ENCODE measurements at regions not wholly inside any gene's neighbourhood (a gene's known extent, or its start where the extent isn't known, plus 50 kb on each side); places are given as distances from the start of the nearest gene placed in this dataset.
A peak's percentile ranks its signal among the peaks of the same experiment; 100 is the strongest.

GRCh38 chr10:58140691-58141347 lies 126.9 kb downstream of the IPMK start:
- no peak for DNase-seq (ENCODE audit: low read depth)

GRCh38 chr10:58140054-58140453 lies 127.6 kb downstream of the IPMK start:
- DNase-seq (ENCODE audit: low read depth): no peak

DNA sequence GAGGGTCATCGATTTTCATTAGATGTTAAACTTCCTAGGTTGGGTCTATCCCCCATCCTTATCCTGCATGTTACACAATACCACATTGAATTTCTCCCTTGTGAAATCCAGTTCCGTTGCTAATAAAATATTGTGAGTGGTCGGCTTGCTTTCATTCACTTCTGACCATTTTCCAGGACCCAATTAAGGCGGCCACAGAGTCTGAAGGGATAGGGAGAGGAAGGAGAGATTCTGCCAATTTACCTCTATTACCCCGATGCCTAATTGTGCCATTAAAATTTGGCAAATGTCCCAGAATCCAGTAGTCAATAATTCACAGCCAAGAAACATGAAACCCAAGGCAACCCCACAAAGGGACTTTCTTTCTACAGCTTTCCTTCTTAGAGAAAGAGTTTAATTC lies 129.9 kb downstream of the IPMK start:
- no peak for DNase-seq (ENCODE audit: low read depth)

- no peak for DNase-seq (ENCODE audit: low read depth)
Measured at GRCh38 chr10:58115218-58116050, 152.3 kb downstream of the IPMK start.

GRCh38 chr10:58109731-58110130 lies 158.0 kb downstream of the IPMK start:
- DNase-seq (ENCODE audit: low read depth): no peak

- DNase-seq (ENCODE audit: low read depth): peak; percentile 37
Measured at GRCh38 chr10:58107506-58107905, 160.2 kb downstream of the IPMK start.

DNA sequence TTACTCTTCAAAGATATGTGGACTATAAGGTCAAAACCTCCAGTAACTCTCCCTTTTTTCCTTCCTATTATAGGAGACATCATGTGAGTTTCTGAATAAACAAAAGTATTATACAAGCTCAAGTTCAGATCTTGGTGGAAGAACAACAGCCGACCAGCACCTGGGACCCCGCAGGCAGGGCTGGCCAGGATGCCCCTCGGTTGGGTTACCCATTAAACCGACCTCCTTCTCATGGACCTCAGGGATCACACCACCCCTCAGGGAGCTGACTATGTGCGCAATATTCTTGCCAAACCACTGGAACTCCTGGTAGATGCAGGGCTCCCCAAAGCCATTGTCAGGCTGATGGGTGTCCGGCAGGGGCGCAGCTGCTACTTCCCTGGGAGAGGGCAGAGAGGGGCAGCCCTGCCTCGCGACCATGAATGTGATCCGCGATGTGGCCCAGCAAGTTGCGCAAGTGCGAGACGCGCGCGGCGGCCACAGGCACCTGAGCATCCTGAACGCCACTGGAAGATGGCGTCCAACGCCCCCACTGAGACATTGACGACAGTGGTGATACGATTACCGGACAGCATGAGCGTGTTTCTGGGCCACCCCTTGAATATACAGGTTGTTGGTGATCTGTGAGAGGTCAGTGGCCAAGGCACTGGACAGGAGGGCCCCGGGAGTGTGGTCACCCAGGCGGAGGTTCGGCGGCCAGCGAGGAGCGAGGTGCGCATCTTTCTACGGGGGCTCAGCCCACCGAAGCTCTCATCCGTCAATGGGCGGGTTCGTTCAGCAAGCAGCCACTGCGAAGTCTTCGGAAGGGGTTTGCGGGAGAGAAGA lies 161.3 kb downstream of the IPMK start:
- no peak for DNase-seq (ENCODE audit: low read depth)

DNA sequence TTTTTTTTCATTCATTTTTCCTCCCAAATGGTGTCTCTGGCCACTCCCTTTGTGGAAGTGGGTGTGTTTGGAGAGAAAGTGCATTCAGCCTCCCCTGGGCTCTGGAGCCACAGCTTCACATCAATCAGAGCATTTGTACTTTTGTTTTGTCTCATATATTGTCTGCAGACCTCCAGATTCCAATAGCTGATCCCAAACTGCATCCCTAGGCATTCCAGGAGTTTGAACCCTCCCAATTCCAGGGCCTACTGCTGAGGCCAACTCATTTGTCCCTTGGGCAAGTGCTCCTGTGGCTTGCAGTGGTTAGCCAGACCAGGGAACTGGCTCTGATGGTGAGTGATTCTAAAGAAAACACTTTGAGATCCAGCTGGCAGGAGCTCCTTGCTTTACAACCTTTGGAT lies 163.3 kb downstream of the IPMK start:
- no peak for DNase-seq (ENCODE audit: low read depth)

GRCh38 chr10:58102897-58103296 lies 164.8 kb downstream of the IPMK start:
- no peak for DNase-seq (ENCODE audit: low read depth)

DNA sequence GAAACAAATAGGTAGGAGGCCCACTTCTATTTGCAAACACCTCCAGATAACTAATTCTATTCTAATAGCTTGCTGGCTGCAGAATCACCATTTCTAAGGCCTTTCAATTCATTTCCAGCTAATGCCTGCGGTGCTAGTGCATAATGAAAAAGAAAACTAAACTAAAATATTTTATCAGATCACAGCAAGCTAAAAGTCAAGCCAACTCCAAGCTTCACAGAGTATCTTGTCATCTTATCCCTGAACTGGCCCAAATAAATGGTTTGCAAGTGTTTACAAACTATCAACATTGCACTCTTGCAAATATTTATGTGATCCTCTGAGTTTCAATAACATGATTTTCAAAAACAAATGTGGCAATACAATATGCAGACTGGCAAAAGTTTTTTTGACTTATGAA lies 166.0 kb downstream of the IPMK start:
- no peak for DNase-seq (ENCODE audit: low read depth)

DNA sequence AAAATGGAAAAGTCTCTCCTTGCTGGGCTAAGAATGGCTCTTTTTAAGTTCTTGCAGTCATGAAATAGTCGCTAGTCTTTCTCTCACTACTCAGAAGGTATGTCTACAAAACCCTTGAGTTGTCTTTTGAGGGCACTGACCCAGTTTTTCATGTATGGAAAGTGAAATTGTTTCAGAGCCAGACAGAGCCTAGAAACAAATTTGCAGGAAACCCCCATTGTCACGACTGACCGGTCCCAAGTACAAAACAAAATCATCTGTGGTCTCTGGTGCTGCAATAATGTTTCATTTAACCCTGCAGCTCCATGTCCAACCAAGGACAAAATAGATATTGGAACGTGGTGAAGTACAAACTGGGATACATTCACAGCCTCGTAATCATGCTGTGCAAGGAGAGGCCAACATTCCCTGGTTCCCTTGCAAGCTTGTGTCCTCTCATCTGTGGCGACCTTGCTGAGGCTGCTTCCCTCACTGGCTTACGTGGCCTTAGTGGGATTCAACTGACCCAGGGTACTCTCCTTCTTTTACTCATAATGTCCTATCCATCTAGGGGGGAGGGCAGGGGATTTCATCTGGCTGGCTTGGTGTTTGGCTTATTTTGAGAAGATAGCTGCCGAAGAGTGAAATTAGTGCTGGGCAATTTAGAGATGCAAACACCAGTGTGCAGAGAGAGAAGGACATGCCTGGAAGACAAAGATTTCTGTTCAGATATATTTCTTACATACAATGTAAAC lies 172.5 kb downstream of the IPMK start:
- no peak for DNase-seq (ENCODE audit: low read depth)

DNA sequence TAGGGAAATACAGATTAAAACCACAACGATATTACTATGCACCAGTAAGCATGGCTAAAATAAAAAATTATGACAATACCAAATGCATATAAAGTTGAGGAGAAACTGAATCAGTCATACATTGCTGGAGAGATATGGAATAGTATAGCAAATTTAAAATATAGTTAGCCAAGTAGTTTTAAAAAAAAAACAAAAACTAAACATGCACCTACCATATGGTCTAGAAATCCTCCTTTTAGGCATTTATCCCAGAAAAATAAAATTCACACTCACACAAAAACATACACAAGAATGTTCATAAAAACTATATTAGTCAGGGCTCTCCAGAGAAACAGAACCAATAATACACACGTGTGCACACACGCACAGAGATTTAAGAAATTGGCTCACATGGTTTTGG lies 175.8 kb downstream of the IPMK start:
- DNase-seq (ENCODE audit: low read depth): no peak

DNA sequence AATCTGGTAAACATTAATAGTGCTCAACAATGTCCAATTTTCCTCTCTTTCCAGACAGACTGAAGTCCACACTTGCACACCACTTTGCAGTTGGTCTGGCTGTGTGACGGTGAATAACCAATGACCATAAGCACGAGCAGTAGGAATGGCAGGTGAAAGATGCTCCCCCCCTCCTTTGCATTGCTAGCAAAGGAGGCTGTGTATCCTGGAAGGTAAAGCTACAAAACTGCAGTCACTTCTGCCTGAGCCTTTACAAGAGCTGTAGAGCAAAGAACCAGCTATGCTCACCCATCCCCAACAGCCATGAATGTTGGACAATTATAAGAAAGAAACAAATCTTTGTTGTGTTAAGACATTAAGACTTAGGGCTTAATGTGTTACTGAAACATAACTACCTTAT lies 178.0 kb downstream of the IPMK start:
- no peak for DNase-seq (ENCODE audit: low read depth)

- DNase-seq (ENCODE audit: low read depth): no peak
Measured at GRCh38 chr10:58087896-58088295, 179.8 kb downstream of the IPMK start.

GRCh38 chr10:58086763-58087150 lies 180.9 kb downstream of the IPMK start:
- no peak for DNase-seq (ENCODE audit: low read depth)

- DNase-seq (ENCODE audit: low read depth): no peak
Measured at GRCh38 chr10:58086144-58086762, 181.4 kb downstream of the IPMK start.

DNA sequence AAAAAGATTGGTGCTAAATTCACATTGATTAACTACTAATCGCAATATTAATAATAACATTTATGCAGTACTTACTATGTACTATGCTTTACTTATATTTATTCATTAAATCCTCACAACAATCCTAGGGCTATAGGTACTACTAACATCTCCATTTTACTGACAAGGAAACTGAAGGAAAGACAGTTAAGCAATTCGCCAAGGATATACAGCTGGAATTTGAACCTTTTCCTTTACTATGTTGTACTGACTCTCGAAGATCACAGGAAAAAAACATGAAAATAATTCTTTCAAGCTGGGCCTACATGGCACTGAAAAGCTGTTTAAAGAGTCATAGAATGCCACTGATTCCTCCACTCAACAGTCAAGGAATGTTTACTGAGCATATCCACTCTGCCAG lies 185.4 kb downstream of the IPMK start:
- no peak for DNase-seq (ENCODE audit: low read depth)

DNA sequence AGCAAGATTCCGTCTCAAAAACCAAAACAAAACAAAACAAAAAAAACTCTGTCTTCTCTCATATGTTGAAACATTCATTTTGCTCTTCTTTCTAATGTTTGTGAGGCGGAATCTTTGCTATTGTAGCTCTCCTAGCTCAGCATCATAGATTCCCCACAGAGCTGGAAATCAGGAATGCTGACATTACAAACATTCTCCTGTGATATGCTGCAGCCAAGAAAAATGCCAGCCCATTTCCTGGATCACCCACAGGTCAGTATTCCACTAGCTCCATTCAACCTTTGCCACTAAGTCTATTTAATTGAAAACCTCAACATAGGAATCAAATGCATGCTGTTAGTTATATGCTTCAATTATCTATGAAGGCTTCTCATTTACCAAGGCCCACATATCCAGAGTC lies 186.3 kb downstream of the IPMK start:
- no peak for DNase-seq (ENCODE audit: low read depth)

GRCh38 chr10:58079461-58079860 lies 188.2 kb downstream of the IPMK start:
- no peak for DNase-seq (ENCODE audit: low read depth)

GRCh38 chr10:58072634-58073033 lies 195.1 kb downstream of the IPMK start:
- DNase-seq (ENCODE audit: low read depth): no peak

GRCh38 chr10:58070956-58071355 lies 196.7 kb downstream of the IPMK start:
- DNase-seq (ENCODE audit: low read depth): no peak

GRCh38 chr10:58068809-58069208 lies 198.9 kb downstream of the IPMK start:
- no peak for DNase-seq (ENCODE audit: low read depth)

Data from iris pigment epithelial cell (primary cell).